ENCODE measurements at regions not wholly inside any gene's neighbourhood (a gene's known extent, or its start where the extent isn't known, plus 50 kb on each side); places are given as distances from the start of the nearest gene placed in this dataset.

DNA sequence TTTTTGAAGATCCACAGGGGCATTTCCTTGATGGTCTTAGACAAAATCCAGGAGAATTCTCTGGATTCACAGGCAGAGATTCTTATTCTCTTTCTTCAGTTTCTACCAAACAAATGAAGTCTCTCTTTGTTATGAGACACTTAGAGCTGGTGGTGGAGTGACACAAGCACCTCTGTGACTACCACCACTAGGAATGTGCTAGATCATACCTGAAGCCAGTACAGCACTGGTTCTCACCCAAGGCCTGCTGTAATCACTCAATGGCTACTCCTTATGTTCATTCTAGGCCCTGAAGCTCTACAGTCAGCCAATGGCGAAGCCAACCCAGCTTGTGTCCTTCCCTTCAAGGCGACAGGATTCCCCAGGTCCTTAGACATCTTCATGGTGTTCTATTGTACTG, 482.3 kb downstream of the TRAM1L1 start:
- no peak overlapping the region for H3K4me3 ChIP-seq (ENCODE audit: low read depth, low read length)
- in situ Hi-C loops (cut with HindIII; ENCODE audit: low pct_ligation_motif_present, low sequenced_read_pairs), result no loop called here
- no peaks in the 10 kb centered on the region for H3K36me3 ChIP-seq (replicated peaks)
- H3K27ac ChIP-seq, result no peak overlapping the region
- TF ChIP-seq, protein P1, sequence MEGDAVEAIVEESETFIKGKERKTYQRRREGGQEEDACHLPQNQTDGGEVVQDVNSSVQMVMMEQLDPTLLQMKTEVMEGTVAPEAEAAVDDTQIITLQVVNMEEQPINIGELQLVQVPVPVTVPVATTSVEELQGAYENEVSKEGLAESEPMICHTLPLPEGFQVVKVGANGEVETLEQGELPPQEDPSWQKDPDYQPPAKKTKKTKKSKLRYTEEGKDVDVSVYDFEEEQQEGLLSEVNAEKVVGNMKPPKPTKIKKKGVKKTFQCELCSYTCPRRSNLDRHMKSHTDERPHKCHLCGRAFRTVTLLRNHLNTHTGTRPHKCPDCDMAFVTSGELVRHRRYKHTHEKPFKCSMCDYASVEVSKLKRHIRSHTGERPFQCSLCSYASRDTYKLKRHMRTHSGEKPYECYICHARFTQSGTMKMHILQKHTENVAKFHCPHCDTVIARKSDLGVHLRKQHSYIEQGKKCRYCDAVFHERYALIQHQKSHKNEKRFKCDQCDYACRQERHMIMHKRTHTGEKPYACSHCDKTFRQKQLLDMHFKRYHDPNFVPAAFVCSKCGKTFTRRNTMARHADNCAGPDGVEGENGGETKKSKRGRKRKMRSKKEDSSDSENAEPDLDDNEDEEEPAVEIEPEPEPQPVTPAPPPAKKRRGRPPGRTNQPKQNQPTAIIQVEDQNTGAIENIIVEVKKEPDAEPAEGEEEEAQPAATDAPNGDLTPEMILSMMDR (IDR thresholded peaks at IDR 0.05; ENCODE audit: low read depth, low read length, missing control alignments), result no peak
- DNase-seq, result no peak
- no peaks in the 10 kb centered on the region for H3K27me3 ChIP-seq (replicated peaks)

DNA sequence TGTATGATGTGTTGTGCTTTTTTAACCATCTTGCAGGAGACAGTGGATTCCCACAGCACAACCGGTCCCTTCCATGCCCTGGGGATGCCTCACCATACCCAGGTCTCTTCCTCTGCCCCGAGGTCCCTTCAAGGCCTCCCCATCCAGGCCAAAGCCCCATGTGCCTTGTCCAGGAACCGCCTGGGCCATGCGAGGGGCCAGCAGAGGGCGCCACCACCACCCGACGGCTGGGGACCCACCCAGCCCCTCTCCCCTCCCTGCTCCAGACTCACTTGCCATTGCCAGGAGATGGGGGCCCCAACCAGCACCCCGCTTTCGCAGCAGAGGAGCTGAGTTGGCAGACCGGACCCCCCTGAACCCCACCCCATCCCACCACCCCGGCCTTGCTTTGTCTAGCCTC, 485.5 kb downstream of the TRAM1L1 start:
- DNase-seq, result no peak
- no peak overlapping the region for H3K4me3 ChIP-seq (ENCODE audit: low read depth, low read length)
- in situ Hi-C loops (cut with HindIII; ENCODE audit: low pct_ligation_motif_present, low sequenced_read_pairs), result no loop called here
- H3K27ac ChIP-seq, result no peak overlapping the region
- no peaks in the 10 kb centered on the region for H3K27me3 ChIP-seq (replicated peaks)
- TF ChIP-seq, protein P1 (IDR thresholded peaks at IDR 0.05; ENCODE audit: low read depth, low read length, missing control alignments), result no peak
- no peaks in the 10 kb centered on the region for H3K36me3 ChIP-seq (replicated peaks)

DNA sequence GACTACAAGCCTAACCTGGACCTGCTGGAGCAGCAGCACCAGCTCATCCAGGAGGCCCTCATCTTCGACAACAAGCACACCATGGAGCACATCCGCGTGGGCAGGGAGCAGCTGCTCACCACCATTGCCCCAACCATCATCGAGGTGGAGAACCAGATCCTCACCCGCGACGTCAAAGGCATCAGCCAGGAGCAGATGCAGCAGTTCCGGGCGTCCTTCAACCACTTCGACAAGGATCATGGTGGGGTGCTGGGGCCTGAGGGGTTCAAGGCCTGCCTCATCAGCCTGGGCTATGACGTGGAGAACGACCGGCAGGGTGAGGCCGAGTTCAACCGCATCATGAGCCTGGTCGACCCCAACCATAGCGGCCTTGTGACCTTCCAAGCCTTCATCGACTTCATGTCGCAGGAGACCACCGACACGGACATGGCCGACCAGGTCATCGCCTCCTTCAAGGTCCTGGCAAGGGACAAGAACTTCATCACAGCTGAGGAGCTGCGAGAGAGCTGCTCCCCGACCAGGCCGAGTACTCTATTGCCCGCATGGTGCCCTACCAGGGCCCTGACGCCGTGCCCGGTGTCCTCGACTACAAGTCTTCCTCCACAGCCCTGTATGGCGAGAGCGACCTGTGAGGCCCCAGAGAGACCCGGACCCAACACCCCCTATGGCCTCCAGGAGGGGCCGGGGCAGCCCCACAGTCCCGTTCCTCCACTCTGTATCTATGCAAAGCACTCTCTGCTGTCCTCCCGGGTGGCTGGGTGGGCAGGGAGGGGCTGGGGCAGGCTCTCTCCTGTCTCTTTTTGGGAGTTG, 486.2 kb downstream of the TRAM1L1 start:
- Histone ChIP-seq H3K27me3 (replicated peaks) (no peaks in the 10 kb centered on the region), H3K27ac (no peak overlapping the region), H3K36me3 (replicated peaks) (no peaks in the 10 kb centered on the region), H3K4me3 (ENCODE audit: low read depth, low read length) (no peak overlapping the region)
- no peak for DNase-seq
- in situ Hi-C loops (cut with HindIII; ENCODE audit: low pct_ligation_motif_present, low sequenced_read_pairs), result no loop called here
- TF ChIP-seq, protein P1 (IDR thresholded peaks at IDR 0.05; ENCODE audit: low read depth, low read length, missing control alignments), result no peak

DNA sequence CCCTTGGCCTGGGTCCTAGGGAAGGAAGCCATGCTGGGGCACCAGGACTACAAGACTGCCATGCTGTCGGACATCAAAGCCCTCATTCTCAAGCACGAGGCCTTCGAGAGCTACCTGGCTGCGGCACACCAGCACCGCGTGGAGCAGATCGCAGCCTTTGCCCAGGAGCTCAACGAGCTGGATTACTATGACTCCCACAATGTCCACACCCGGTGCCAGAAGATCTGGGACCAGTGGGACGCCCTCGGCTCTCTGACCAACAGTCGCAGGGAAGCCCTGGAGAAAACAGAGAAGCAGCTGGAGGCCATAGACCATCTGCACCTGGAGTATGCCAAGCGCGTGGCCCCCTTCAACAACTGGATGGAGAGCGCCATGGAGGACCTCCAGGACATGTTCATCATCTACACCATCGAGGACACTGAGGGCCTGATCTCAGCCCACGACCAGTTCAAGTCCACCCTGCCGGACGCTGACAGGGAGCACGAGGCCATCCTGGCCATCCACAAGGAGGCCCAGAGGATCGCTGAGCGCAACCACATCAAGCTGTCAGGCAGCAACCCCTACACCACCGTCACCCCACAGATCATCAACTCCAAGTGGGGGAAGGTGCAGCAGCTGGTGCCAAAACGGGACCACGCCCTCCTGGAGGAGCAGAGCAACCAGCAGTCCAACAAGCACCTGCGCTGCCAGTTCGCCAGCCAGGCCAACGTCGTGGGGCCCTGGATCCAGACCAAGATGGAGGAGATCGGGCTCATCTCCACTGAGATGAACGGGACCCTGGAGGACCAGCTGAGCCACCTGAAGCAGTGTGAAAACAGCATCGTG, 487.0 kb downstream of the TRAM1L1 start:
- DNase-seq, result no peak
- TF ChIP-seq, protein P1 (IDR thresholded peaks at IDR 0.05; ENCODE audit: low read depth, low read length, missing control alignments), result no peak
- Histone ChIP-seq H3K36me3 (replicated peaks) (no peaks in the 10 kb centered on the region), H3K27ac (no peak overlapping the region), H3K27me3 (replicated peaks) (no peaks in the 10 kb centered on the region), H3K4me3 (ENCODE audit: low read depth, low read length) (no peak overlapping the region)
- in situ Hi-C loops (cut with HindIII; ENCODE audit: low pct_ligation_motif_present, low sequenced_read_pairs), result no loop called here

DNA sequence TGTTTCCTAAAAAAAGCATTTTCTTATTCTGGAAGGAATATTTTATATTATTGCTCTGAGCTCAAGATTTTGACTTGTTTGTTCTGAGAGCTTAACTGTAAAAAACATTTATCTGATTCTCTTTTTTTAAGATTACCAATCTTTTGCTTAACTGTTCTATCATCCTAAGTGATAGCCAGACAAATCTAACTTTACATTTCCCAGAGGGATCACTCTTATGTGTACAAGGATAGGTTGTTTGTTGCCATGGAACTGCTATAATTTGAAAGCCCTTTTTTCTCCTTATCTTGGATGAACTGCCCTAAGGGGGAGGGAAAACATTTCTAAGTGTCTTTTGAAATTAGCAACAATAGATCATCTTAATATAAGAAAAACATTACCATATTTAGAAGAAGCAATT, 494.7 kb downstream of the TRAM1L1 start:
- no peak for DNase-seq
- in situ Hi-C loops (cut with HindIII; ENCODE audit: low pct_ligation_motif_present, low sequenced_read_pairs), result no loop called here
- TF ChIP-seq, protein P1 (IDR thresholded peaks at IDR 0.05; ENCODE audit: low read depth, low read length, missing control alignments), result no peak
- no peak overlapping the region for H3K27ac ChIP-seq
- H3K36me3 ChIP-seq (replicated peaks), result no peaks in the 10 kb centered on the region
- H3K27me3 ChIP-seq (replicated peaks), result no peaks in the 10 kb centered on the region
- H3K4me3 ChIP-seq (ENCODE audit: low read depth, low read length), result no peak overlapping the region

Measured in brain microvascular endothelial cell (primary cell).